ENCODE measurements at regions not wholly inside any gene's neighbourhood (a gene's known extent, or its start where the extent isn't known, plus 50 kb on each side); places are given as distances from the start of the nearest gene placed in this dataset.

GRCh38 chr9:126117158-126117425, 209.5 kb upstream of the MVB12B start:
- POLR2A ChIA-PET = no interaction called here
- Histone ChIP-seq H3K4me3 (ENCODE audit: low read depth, low read length) (no peak overlapping the region), H3K27ac (ENCODE audit: low read depth, low read length) (no peak overlapping the region), H3K27me3 (ENCODE audit: control insufficient read depth, insufficient read depth, low read length) (peaks cover 25% of the 10 kb centered on the region), H3K9me3 (ENCODE audit: control insufficient read depth, insufficient read depth, low read length) (no peaks in the 10 kb centered on the region)
- no peak for DNase-seq (ENCODE audit: low read depth, low spot score)
- CTCF ChIA-PET = no interaction called here
- no peak for TF ChIP-seq CTCF (IDR thresholded peaks at IDR 0.05; ENCODE audit: low read depth, low read length)

GRCh38 chr9:126117631-126118030, 209.0 kb upstream of the MVB12B start:
- H3K9me3 ChIP-seq (ENCODE audit: control insufficient read depth, insufficient read depth, low read length) = no peaks in the 10 kb centered on the region
- DNase-seq (ENCODE audit: low read depth, low spot score) = no peak
- no peak overlapping the region for H3K4me3 ChIP-seq (ENCODE audit: low read depth, low read length)
- peaks cover 24% of the 10 kb centered on the region for H3K27me3 ChIP-seq (ENCODE audit: control insufficient read depth, insufficient read depth, low read length)
- ChIA-PET CTCF (no interaction called here), POLR2A (no interaction called here)
- no peak for TF ChIP-seq CTCF (IDR thresholded peaks at IDR 0.05; ENCODE audit: low read depth, low read length)
- H3K27ac ChIP-seq (ENCODE audit: low read depth, low read length) = no peak overlapping the region

GRCh38 chr9:126119731-126120130, 206.9 kb upstream of the MVB12B start:
- Histone ChIP-seq H3K27ac (ENCODE audit: low read depth, low read length) (no peak overlapping the region), H3K9me3 (ENCODE audit: control insufficient read depth, insufficient read depth, low read length) (no peaks in the 10 kb centered on the region), H3K27me3 (ENCODE audit: control insufficient read depth, insufficient read depth, low read length) (peaks cover 14% of the 10 kb centered on the region), H3K4me3 (ENCODE audit: low read depth, low read length) (no peak overlapping the region)
- no peak for DNase-seq (ENCODE audit: low read depth, low spot score)
- ChIA-PET CTCF (no interaction called here), POLR2A (no interaction called here)
- no peak for TF ChIP-seq CTCF (IDR thresholded peaks at IDR 0.05; ENCODE audit: low read depth, low read length)

GRCh38 chr9:126122901-126123616, 203.6 kb upstream of the MVB12B start:
- POLR2A ChIA-PET = no interaction called here
- Histone ChIP-seq H3K4me3 (ENCODE audit: low read depth, low read length) (no peak overlapping the region), H3K27me3 (ENCODE audit: control insufficient read depth, insufficient read depth, low read length) (peaks cover 13% of the 10 kb centered on the region), H3K27ac (ENCODE audit: low read depth, low read length) (no peak overlapping the region), H3K9me3 (ENCODE audit: control insufficient read depth, insufficient read depth, low read length) (no peaks in the 10 kb centered on the region)
- CTCF ChIA-PET = no interaction called here
- TF ChIP-seq CTCF (IDR thresholded peaks at IDR 0.05; ENCODE audit: low read depth, low read length) = no peak
- DNase-seq (ENCODE audit: low read depth, low spot score) = no peak

- POLR2A ChIA-PET = no interaction called here
- TF ChIP-seq CTCF (IDR thresholded peaks at IDR 0.05; ENCODE audit: low read depth, low read length) = no peak
- Histone ChIP-seq H3K27me3 (ENCODE audit: control insufficient read depth, insufficient read depth, low read length) (peaks cover 13% of the 10 kb centered on the region), H3K9me3 (ENCODE audit: control insufficient read depth, insufficient read depth, low read length) (no peaks in the 10 kb centered on the region), H3K27ac (ENCODE audit: low read depth, low read length) (no peak overlapping the region), H3K4me3 (ENCODE audit: low read depth, low read length) (no peak overlapping the region)
- DNase-seq (ENCODE audit: low read depth, low spot score) = no peak
- CTCF ChIA-PET = no interaction called here
Observed at GRCh38 chr9:126123927-126124326, 202.7 kb upstream of the MVB12B start.

Measured in AG04450 (cell line).